CD4-positive, alpha-beta T cell (primary cell): ENCODE measurements at regions not wholly inside any gene's neighbourhood (a gene's known extent, or its start where the extent isn't known, plus 50 kb on each side); places are given as distances from the start of the nearest gene placed in this dataset.

Experiments
- ATAC-seq: fragments of 200-7000 bp; cut with Tn5 transposase; one replicate; pipeline ENCODE4 v1.10.0; 2022; ENCODE audit warnings: mild to moderate bottlenecking; ENCODE audit not compliant: poor library complexity
- CTCF ChIA-PET: fragments of 350-600 bp; sonication (Branson Sonifier 250); formaldehyde crosslinking; loops from one replicate; lab custom pipeline; 2021; ENCODE audit warnings: antibody characterized with exemption, inconsistent platforms; lab: Charles Lee
- POLR2A ChIA-PET: fragments of 350-600 bp; sonication (Branson Sonifier 250); formaldehyde crosslinking; loops from one replicate; lab custom pipeline; 2021; ENCODE audit warnings: antibody characterized with exemption, inconsistent platforms; lab: Charles Lee
- DNase-seq, 14 experiments: peaks; one replicate each; pipeline ENCODE4 v3.0.0-alpha.2; 2013 to 2020; ENCODE audit warnings: mixed read lengths in 2 of 14
- H3K27ac ChIP-seq, 2 donors: one replicate each; pipeline versions ENCODE4 v1.5.1 to v1.7.0; 2013; ENCODE audit warnings: low read length in 2 of 2, low read depth in 1 of 2, mild to moderate bottlenecking in 1 of 2
- H3K27me3 ChIP-seq, 2 experiments: 1 replicate in 1 of 2; 2 replicates in 1 of 2; pipeline versions ENCODE4 v1.6.1 to v1.7.0; 2013; ENCODE audit warnings: low read length in 2 of 2, control low read depth in 1 of 2, mild to moderate bottlenecking in 1 of 2, moderate library complexity in 1 of 2; ENCODE audit not compliant: insufficient read depth in 2 of 2, control insufficient read depth in 1 of 2
- H3K36me3 ChIP-seq: one replicate; pipeline ENCODE4 v1.6.1; 2013; ENCODE audit warnings: low read length, control low read depth; ENCODE audit not compliant: insufficient read depth
- H3K4me1 ChIP-seq: one replicate; pipeline ENCODE4 v1.6.1; 2013; ENCODE audit warnings: low read length, control low read depth; ENCODE audit not compliant: insufficient read depth
- H3K4me3 ChIP-seq: one replicate; pipeline ENCODE4 v1.5.1; 2013; ENCODE audit warnings: mild to moderate bottlenecking, low read length, moderate library complexity
- H3K9me3 ChIP-seq, 2 experiments: 1 replicate in 1 of 2; 2 replicates in 1 of 2; pipeline versions ENCODE4 v1.6.1 to v1.7.0; 2013; ENCODE audit warnings: low read length in 2 of 2, mild to moderate bottlenecking in 2 of 2, control low read depth in 1 of 2, moderate library complexity in 1 of 2; ENCODE audit not compliant: control insufficient read depth in 1 of 2, insufficient read depth in 1 of 2
- H3K27ac Mint-ChIP-seq: one replicate; pipeline ENCODE4 v1.8.0; 2020; ENCODE audit warnings: mixed read lengths
- H3K27me3 Mint-ChIP-seq: one replicate; pipeline ENCODE4 v1.8.0; 2021; ENCODE audit warnings: mixed read lengths
- H3K36me3 Mint-ChIP-seq: one replicate; pipeline ENCODE4 v1.8.0; 2021; ENCODE audit warnings: low read depth, mixed read lengths
- H3K4me1 Mint-ChIP-seq: one replicate; pipeline ENCODE4 v1.8.0; 2021; ENCODE audit warnings: low read depth, mixed read lengths
- H3K4me3 Mint-ChIP-seq: one replicate; pipeline ENCODE4 v1.8.0; 2020; ENCODE audit warnings: mild to moderate bottlenecking, mixed read lengths
- H3K9me3 Mint-ChIP-seq: one replicate; pipeline ENCODE4 v1.8.0; 2020; ENCODE audit warnings: mixed read lengths
- CTCF ChIP-seq: fragments of 200-600 bp; IDR thresholded peaks from one replicate; pipeline ENCODE4 v1.8.0; 2022; ENCODE audit warnings: antibody characterized with exemption, mild to moderate bottlenecking
- intact Hi-C, 2 experiments: fragments of 100-400 bp; cut with DNase I in 1 of 2; cut with micrococcal nuclease in 1 of 2; formaldehyde crosslinking; loops; one replicate each; pipeline versions ENCODE4 v1.15.1 to v1.9.0; 2023 to 2025; cut with DNase I, micrococcal nuclease

- Histone ChIP-seq H3K9me3 (no peaks in the 10 kb centered on the region), H3K27ac (no peak overlapping the region), H3K4me3 (no peak overlapping the region), H3K27me3 (no peaks in the 10 kb centered on the region), H3K4me1 (no peaks in the 10 kb centered on the region), H3K36me3 (no peaks in the 10 kb centered on the region)
- ChIA-PET CTCF (no interaction called here), POLR2A (no interaction called here)
- no peak for DNase-seq
- ATAC-seq: no peak
- Mint-ChIP-seq H3K9me3 (no peaks in the 10 kb centered on the region), H3K36me3 (no peaks in the 10 kb centered on the region), H3K27ac (no peak overlapping the region), H3K4me3 (no peak overlapping the region), H3K27me3 (no peaks in the 10 kb centered on the region), H3K4me1 (no peaks in the 10 kb centered on the region)
- TF ChIP-seq CTCF: no peak
- intact Hi-C loops: no loop called here
These were observed 710.4 kb downstream of the RNF144A start for GRCh38 chr2:7627583-7627982.

- CTCF ChIA-PET: interaction anchor here (1.1 kb wide), 1 partner anchor 9 kb away, joined by 3 read pairs; no protein-coding TSS in a partner anchor
- Mint-ChIP-seq H3K4me1 (no peaks in the 10 kb centered on the region), H3K27ac (no peak overlapping the region), H3K4me3 (no peak overlapping the region), H3K36me3 (no peaks in the 10 kb centered on the region), H3K9me3 (no peaks in the 10 kb centered on the region), H3K27me3 (no peaks in the 10 kb centered on the region)
- DNase-seq: no peak
- no peak for TF ChIP-seq CTCF
- no peaks in the 10 kb centered on the region for H3K4me1 ChIP-seq
- H3K9me3 ChIP-seq: no peaks in the 10 kb centered on the region
- H3K27me3 ChIP-seq: no peaks in the 10 kb centered on the region
- no peak overlapping the region for H3K4me3 ChIP-seq
- H3K36me3 ChIP-seq: no peaks in the 10 kb centered on the region
- POLR2A ChIA-PET: no interaction called here
- ATAC-seq: no peak
- no peak overlapping the region for H3K27ac ChIP-seq
- intact Hi-C loops: no loop called here
These were observed 715.2 kb downstream of the RNF144A start for GRCh38 chr2:7632420-7632819.

- Mint-ChIP-seq H3K36me3 (no peaks in the 10 kb centered on the region), H3K27me3 (no peaks in the 10 kb centered on the region), H3K4me3 (no peak overlapping the region), H3K27ac (no peak overlapping the region), H3K9me3 (no peaks in the 10 kb centered on the region), H3K4me1 (no peaks in the 10 kb centered on the region)
- ChIA-PET POLR2A (no interaction called here), CTCF (no interaction called here)
- H3K9me3 ChIP-seq: no peaks in the 10 kb centered on the region
- no peaks in the 10 kb centered on the region for H3K4me1 ChIP-seq
- ATAC-seq (no peak), DNase-seq (no peak)
- no peak overlapping the region for H3K4me3 ChIP-seq
- H3K27me3 ChIP-seq: no peaks in the 10 kb centered on the region
- no peaks in the 10 kb centered on the region for H3K36me3 ChIP-seq
- intact Hi-C loops: no loop called here
- TF ChIP-seq CTCF: no peak
- H3K27ac ChIP-seq: no peak overlapping the region
These were observed 716.4 kb downstream of the RNF144A start for GRCh38 chr2:7633566-7634153.
